NCI-H1092 treated with DMSO at 0.1 percent for 48 hours (cell line): ENCODE measurements at regions not wholly inside any gene's neighbourhood (a gene's known extent, or its start where the extent isn't known, plus 50 kb on each side); places are given as distances from the start of the nearest gene placed in this dataset.

Experiments used
- DNase-seq: peaks from one replicate; lab custom pipeline; 2025; lab: John Stamatoyannopoulos, UW

DNA sequence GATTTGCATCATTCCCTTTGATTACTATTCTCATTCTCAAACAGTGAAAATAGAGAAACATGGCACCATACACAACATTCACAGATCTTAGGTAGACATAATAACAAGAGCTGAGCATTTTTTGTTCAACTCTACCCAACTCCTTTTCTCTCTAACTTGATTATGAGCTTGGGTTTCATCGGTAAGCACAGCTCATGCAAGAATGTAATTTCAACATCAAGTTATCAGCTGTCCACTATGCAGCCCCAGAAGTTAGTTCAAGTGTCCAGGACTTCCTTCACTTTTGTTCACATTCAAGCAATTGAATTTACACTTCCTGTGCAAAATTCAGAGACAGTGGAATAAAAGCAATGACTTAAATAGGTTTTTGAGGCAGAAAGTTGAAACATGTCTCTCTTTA, 297.7 kb upstream of the SASH1 start:
- DNase-seq = no peak

DNA sequence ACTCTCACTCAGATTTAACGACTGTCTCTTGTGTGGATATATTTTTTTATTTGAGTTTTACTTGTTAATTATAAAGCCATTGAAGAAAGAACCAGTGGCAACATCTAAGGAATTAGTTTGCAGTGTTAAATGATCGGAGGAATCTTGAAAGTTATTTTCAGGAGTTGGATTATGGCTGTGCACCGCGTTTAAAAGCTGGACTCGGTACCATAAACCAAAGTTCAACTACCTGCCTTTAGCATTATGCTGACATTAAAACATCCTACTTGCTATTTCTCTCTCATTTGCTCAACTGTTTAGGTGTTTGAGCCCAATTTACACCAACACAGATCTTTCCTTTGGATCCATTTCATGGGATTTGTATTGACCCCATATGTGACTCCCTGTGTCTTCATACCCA, 289.4 kb upstream of the SASH1 start:
- no peak for DNase-seq

DNA sequence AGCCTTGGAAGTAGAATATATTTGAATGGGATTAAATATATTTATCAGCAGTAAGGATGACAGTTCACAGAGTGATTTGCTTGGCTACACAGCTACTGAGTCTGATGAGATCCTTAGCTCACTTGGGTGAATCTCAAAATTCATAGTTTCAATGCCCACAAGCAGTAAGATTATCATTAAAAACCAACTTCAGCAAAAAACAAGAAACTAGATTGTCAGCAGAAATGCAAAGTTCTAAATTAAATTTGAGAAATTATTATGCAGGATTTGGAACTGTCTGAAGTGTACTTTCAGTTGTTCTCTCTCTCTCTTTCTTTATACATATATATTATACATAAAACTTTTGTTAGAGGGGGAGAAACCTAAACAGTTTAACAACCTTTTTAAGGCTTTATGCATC, 288.8 kb upstream of the SASH1 start:
- no peak for DNase-seq

DNA sequence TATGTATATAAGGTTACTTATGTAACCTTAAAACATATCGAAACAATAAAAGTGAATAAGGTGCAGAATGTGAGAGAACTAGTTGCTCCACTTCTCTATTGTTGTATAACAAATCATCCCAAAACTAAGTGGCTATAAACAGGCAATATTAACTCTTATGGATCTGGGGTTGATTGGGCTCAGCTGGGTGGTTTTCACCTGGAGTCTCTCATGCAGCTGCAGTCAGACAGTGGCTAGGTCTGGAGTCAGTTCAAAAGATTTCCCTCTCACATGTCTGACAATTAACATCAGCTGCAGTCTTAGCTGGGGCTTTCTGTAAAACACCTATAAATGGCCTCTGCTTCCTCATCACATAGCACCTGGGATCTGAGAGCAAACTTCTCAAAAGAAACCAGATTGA, 288.4 kb upstream of the SASH1 start:
- no peak for DNase-seq

DNA sequence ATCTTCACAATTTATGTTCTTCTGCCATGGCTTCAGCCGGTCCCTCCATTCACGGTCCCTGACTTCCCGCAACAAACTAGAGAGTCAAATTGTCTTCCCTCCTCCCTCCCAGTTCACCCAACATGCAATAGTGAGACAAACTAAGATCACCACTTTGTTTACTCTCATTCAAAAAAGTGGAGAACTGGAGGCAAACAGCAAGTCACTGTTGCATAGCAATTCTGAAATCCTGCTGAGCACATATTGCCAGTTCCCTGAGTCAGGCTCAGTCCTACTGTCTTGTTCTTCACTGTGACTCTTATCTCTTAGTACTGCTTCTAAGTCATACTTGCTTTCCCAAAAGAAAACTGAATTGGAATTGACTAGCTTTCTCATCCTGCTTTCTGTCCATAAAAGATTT, 287.2 kb upstream of the SASH1 start:
- DNase-seq = no peak

DNA sequence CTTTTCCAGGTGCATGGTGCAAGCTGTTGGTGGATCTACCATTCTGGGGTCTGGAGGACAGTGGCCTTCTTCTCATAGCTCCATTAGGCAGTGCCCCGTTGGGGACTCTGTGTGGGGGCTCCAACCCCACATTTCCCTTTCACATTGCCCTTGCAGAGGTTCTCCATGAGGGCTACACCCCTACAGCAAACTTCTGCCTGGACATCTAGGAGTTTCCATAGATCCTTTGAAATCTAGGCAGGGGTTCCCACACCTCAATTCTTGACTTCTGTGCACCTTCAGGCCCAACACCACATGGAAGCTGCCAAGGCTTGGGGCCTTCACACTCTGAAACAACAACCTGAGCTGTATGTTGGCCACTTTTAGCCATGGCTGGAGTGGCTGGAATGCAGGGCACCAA, 282.8 kb upstream of the SASH1 start:
- DNase-seq = no peak

DNA sequence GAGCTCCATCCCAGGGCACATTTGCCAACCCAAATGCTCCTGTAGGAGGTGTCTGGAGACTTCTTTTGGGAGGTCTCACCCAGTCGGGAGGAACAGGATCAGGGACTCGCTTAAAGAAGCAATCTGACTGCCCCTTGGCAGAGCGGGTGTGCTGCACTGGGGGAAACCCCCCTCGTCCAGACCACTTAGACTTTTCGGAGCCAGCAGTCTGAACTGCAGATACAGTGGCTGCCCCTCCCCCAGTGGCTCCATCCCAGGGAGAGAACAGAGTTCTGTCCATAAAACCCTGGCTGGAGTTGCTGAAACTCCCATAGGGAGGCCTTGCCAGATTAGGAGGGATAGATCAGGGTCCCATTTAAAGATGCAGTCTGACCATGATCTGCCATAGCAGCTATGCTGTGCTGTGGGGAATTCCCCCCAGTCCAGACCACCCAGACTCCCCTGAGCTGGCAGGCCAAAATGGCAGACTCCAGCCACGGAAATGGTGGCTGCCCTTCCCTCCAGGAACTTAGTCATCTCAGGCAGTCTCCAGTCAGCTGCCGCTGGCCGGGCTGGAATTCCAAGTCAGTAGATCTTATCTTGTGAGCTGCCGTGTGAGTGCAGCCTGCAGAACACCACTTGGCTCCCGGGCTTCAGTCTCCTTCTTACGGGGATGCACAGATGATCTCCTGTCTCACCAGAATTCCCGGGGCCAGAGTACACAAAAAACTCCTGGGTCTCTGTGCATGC, 278.1 kb upstream of the SASH1 start:
- no peak for DNase-seq

GRCh38 chr6:148068437-148069061, 274.1 kb upstream of the SASH1 start:
- DNase-seq = no peak

GRCh38 chr6:148069256-148069655, 273.4 kb upstream of the SASH1 start:
- no peak for DNase-seq

DNA sequence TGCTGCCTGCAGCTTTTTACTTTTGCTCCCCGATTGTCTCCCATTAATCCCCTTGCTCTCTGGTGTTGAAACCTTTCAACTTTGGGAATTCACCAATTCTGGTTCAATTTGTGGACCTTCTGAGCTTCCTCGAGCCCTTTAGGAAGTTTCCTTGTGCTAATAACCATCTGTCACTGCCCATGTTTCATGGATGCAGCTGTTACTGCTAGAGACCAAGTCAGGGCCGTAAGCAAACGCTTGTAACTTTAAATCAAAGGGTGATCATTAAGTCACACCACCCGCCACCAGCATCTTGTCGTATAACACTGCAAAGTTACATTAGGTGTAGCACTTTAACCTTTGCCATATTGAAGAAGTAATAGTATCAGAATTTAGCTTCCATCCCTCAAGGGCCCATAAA, 268.3 kb upstream of the SASH1 start:
- DNase-seq = no peak

DNA sequence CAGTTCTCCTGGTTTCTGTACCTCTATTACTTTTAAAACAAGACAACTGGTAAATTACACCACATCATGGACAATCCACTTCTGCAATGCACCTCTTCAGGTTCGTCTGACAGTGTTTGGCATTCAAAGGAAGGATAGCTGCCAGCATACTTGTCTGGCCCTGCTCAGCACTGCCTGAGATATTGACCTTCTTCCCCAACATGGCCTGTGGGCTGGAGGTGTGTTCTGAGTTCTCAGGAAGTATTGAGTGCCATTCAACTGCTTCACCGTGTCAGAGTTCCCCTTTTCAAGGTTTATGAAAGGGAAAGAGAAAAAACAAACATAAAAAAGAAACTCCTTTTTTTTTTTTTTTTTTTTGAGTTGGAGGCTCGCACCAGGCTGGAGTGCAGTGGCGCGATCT, 267.9 kb upstream of the SASH1 start:
- no peak for DNase-seq

GRCh38 chr6:148075352-148075751, 267.3 kb upstream of the SASH1 start:
- DNase-seq = no peak

- no peak for DNase-seq
Observed at GRCh38 chr6:148076051-148076450, 266.6 kb upstream of the SASH1 start.

GRCh38 chr6:148080315-148080714, 262.3 kb upstream of the SASH1 start:
- DNase-seq = no peak

DNA sequence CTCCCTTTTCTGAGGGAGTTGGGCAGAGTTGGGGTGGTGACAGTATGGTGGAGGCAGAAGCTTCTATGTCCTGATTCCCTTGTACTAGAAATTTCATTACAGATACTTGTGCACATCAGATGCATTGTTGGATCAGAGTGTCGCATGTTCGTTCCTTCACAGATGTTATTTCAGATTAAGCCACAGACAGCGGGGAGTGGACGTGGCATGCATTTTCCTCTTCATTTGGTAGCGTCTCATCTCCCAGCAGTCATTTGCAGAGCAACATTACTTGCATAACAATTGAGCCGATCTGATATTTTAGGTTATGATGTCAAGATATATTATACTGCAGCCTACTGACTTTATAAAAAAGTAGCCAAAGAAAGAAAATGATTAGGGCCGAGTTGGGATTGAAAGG, 261.6 kb upstream of the SASH1 start:
- no peak for DNase-seq

DNA sequence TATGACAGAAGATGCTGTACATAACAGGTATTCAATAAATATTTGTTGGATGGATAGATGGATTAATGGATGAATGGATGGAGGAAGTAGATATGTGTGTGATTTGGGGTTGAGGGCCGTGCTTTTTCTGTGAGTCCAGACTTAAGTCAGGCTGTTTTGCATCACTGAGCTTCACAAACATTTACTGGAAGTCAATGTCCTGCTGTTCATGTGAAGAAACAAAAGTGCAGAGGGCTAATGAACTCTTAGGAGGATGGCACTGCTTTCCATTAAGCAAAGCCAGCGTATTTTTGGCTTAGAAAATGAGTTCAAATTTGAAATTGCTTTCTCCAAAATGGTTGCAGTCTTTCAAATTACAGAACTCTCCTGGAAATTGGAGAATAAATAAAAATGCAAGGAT, 260.6 kb upstream of the SASH1 start:
- DNase-seq = no peak

- DNase-seq = no peak
Observed at GRCh38 chr6:148082696-148083095, 259.9 kb upstream of the SASH1 start.

- DNase-seq = no peak
Observed at GRCh38 chr6:148085631-148086331, 256.9 kb upstream of the SASH1 start.

DNA sequence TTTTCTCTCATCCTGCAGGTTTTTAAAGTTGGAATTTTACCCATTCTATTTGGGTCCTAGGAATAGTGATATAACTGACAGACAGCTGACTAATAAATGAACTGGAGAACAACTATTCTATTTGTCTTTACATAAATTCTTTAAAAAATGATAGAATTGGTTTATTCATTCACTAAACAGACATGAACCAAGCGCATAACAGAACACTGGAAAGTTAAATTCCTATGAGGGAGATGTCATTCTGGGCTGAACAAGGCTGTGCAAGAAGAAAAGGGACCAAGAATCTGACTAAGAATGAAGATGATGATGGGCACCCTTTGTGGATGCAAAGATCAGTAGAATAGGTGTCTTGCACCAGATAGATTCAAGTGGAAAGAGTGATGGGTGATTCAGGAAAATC, 256.3 kb upstream of the SASH1 start:
- no peak for DNase-seq

DNA sequence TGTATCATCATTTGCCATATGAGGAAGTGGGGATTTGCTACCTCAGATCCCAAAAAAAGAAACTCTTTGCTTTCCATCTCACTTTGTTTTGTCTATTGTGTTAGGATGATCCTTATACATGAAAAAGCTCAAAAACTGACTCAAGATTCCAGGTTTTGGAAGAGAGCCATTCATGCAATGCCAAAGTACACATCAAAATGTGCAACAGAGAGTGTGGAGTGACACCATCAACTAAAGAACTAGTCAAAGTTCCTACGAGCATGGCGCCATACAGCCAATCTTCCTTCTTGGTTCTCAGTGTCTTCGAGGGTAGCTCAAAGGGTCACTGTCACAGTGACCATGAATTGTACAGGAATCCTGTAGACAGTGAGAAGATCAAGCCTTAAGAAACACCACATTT, 255.8 kb upstream of the SASH1 start:
- DNase-seq = no peak

GRCh38 chr6:148087659-148088058, 255.0 kb upstream of the SASH1 start:
- DNase-seq = no peak

- DNase-seq = no peak
Observed at GRCh38 chr6:148090326-148090725, 252.3 kb upstream of the SASH1 start.

- no peak for DNase-seq
Observed at GRCh38 chr6:148091394-148091793, 251.2 kb upstream of the SASH1 start.

DNA sequence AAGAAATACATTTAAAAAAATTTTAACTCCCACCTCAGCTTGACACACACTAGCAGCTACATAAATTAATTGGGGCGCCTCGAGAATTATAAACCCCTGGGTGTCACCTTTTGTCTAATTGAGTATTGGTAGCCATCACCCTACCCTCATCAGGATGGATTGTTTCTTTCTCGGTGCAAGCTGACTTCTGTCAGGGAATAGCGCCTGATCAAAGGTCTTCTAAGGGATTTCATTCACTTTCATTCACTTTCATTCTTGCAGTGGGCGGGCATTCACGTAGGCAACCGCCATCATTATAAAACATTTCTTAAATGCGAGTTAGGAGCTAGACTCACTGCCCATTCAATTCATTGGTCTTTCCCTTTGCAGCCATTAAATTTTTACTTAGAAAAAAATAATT, 239.2 kb upstream of the SASH1 start:
- no peak for DNase-seq
